ENCODE measurements at regions not wholly inside any gene's neighbourhood (a gene's known extent, or its start where the extent isn't known, plus 50 kb on each side); places are given as distances from the start of the nearest gene placed in this dataset.

- Histone ChIP-seq H3K4me1 (no peaks in the 10 kb centered on the region), H3K27me3 (no peaks in the 10 kb centered on the region), H3K36me3 (no peaks in the 10 kb centered on the region), H3K9me3 (no peaks in the 10 kb centered on the region), H3K27ac (no peak overlapping the region), H3K4me3 (no peak overlapping the region)
- TF ChIP-seq POLR2A (IDR thresholded peaks at IDR 0.05) (no peak), POLR2AphosphoS5 (IDR thresholded peaks at IDR 0.05) (no peak)
- DNase-seq (ENCODE audit: low spot score in 2 of 2): no peak
- intact Hi-C loops (cut with DNase I; ENCODE audit: low total_unique reads): no loop called here
Observed at GRCh38 chr4:66647926-66648325, 897.4 kb downstream of the CENPC start.

GRCh38 chr4:66647476-66647875 is 897.8 kb downstream of the CENPC start:
- H3K9me3 ChIP-seq: no peaks in the 10 kb centered on the region
- H3K27ac ChIP-seq: no peak overlapping the region
- H3K4me3 ChIP-seq: no peak overlapping the region
- DNase-seq (ENCODE audit: low spot score in 2 of 2): no peak
- no peaks in the 10 kb centered on the region for H3K36me3 ChIP-seq
- no peak for TF ChIP-seq CTCF (IDR thresholded peaks at IDR 0.05)
- no peak for TF ChIP-seq POLR2AphosphoS5 (IDR thresholded peaks at IDR 0.05)
- TF ChIP-seq POLR2A (IDR thresholded peaks at IDR 0.05): no peak
- H3K4me1 ChIP-seq: no peaks in the 10 kb centered on the region
- H3K27me3 ChIP-seq: no peaks in the 10 kb centered on the region
- intact Hi-C loops (cut with DNase I; ENCODE audit: low total_unique reads): no loop called here

GRCh38 chr4:66640233-66640990 is 904.9 kb downstream of the CENPC start:
- Histone ChIP-seq H3K4me3 (no peak overlapping the region), H3K4me1 (no peaks in the 10 kb centered on the region), H3K27me3 (no peaks in the 10 kb centered on the region), H3K9me3 (no peaks in the 10 kb centered on the region), H3K27ac (no peak overlapping the region), H3K36me3 (no peaks in the 10 kb centered on the region)
- TF ChIP-seq CTCF (IDR thresholded peaks at IDR 0.05) (no peak), POLR2AphosphoS5 (IDR thresholded peaks at IDR 0.05) (no peak), POLR2A (IDR thresholded peaks at IDR 0.05) (no peak)
- intact Hi-C loops (cut with DNase I; ENCODE audit: low total_unique reads): no loop called here
- no peak for DNase-seq (ENCODE audit: low spot score in 2 of 2)

- Histone ChIP-seq H3K27ac (no peak overlapping the region), H3K27me3 (no peaks in the 10 kb centered on the region), H3K9me3 (no peaks in the 10 kb centered on the region), H3K4me1 (no peaks in the 10 kb centered on the region), H3K36me3 (no peaks in the 10 kb centered on the region), H3K4me3 (no peak overlapping the region)
- TF ChIP-seq POLR2AphosphoS5 (IDR thresholded peaks at IDR 0.05) (no peak), POLR2A (IDR thresholded peaks at IDR 0.05) (no peak), CTCF (IDR thresholded peaks at IDR 0.05) (no peak)
- no peak for DNase-seq (ENCODE audit: low spot score in 2 of 2)
- intact Hi-C loops (cut with DNase I; ENCODE audit: low total_unique reads): no loop called here
Observed at GRCh38 chr4:66639361-66639760, 905.9 kb downstream of the CENPC start.

GRCh38 chr4:66636349-66636748 is 909.0 kb downstream of the CENPC start:
- DNase-seq (ENCODE audit: low spot score in 2 of 2): no peak
- H3K9me3 ChIP-seq: no peaks in the 10 kb centered on the region
- H3K4me3 ChIP-seq: no peak overlapping the region
- no peak for TF ChIP-seq POLR2A (IDR thresholded peaks at IDR 0.05)
- TF ChIP-seq POLR2AphosphoS5 (IDR thresholded peaks at IDR 0.05): no peak
- no peak for TF ChIP-seq CTCF (IDR thresholded peaks at IDR 0.05)
- H3K36me3 ChIP-seq: no peaks in the 10 kb centered on the region
- intact Hi-C loops (cut with DNase I; ENCODE audit: low total_unique reads): no loop called here
- no peak overlapping the region for H3K27ac ChIP-seq
- H3K27me3 ChIP-seq: no peaks in the 10 kb centered on the region
- H3K4me1 ChIP-seq: no peaks in the 10 kb centered on the region

All from breast epithelium (tissue), 4 donors.